M059J (cell line): ENCODE measurements at regions not wholly inside any gene's neighbourhood (a gene's known extent, or its start where the extent isn't known, plus 50 kb on each side); places are given as distances from the start of the nearest gene placed in this dataset.
"Not testable (repeated sequence)": the region's sequence is repeated elsewhere in the genome, so short reads cannot be mapped to it uniquely, and the experiment has no call there.

ENCODE experiments used
- DNase-seq: peaks from one replicate; pipeline ENCODE4 v3.0.0-alpha.2; 2012; ENCODE audit warnings: low read depth

GRCh38 chr11:87645626-87646025 is 529.6 kb downstream of the RAB38 start:
- DNase-seq: no peak

- DNase-seq: no peak
These were observed 535.4 kb downstream of the RAB38 start for GRCh38 chr11:87639753-87640364.

DNA sequence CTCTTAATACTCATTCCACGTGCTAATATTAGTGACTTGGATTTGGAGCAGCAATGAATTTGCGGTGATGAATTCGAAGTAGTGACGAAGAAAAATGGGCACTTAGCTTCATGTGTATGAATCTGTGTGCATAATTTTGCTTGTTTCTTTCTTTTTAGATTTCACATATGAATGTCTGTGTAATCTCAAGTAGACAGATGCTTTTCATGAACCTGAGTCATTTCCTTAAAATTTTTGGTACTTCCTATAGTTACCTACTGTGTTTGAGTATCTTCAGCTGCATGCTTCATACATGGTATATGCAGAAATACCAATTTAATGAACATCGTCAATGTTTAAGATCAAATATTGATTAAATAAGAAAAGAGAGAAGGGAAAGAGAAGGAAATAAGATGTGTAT is 540.2 kb downstream of the RAB38 start:
- no peak for DNase-seq

DNA sequence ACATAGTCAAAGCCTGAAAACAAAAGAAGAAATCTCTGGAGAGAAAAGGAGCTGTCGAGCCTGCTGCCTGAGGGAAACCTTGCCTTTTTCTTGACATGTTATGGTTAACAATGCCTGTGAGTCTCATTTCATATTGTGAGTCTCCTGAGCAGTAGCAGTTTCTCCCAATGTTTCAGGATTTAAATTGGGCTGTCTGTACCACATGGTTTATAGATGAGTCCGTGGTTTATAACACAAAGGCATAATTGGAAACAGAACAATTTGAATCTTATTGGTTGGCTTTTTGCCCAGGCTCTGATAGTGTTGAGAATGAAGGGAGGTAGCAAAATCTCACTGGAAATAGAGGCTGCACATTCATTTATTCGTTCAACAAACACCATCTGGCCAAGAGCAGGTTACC is 540.9 kb downstream of the RAB38 start:
- DNase-seq: no peak

DNA sequence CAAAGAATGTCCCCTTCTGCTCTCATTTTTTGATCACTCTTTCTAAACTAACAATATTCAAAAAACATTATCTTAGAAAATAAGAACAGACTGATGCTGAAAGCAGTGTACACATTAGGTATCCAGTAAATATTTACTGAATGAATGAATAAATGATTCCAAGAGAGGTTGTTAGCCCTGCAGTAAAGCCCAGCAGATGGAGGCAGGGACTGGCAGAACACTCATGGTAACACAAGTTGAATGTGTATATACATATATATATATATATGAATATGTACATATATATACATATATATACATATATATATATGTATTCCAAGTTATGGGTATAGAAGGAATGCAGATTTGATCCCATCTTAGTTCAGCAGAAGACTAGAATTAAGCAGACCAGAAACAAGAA is 546.3 kb downstream of the RAB38 start:
- DNase-seq: no peak

- no peak for DNase-seq
These were observed 547.1 kb downstream of the RAB38 start for GRCh38 chr11:87628026-87628580.

GRCh38 chr11:87623531-87624365 is 551.5 kb downstream of the RAB38 start:
- DNase-seq: not testable (repeated sequence)

DNA sequence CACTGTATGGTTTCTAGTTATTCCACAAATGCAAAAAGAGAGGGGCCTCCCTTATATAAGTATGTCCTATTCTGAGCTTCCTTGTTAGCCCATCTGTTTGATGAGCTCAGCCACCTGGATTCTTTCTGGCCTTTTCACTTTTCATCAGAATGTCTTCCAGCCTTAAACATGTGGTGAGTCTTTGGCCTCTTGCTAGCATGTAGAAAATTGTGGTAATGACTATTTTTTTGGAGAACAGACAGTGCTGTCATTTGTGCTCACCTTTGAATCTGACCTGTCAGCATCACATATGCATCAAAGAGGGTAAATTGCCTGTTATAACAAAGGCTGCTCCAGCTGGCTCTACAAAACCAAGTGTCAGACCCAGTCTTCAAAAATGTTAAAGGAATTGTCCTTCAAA is 558.7 kb downstream of the RAB38 start:
- no peak for DNase-seq

DNA sequence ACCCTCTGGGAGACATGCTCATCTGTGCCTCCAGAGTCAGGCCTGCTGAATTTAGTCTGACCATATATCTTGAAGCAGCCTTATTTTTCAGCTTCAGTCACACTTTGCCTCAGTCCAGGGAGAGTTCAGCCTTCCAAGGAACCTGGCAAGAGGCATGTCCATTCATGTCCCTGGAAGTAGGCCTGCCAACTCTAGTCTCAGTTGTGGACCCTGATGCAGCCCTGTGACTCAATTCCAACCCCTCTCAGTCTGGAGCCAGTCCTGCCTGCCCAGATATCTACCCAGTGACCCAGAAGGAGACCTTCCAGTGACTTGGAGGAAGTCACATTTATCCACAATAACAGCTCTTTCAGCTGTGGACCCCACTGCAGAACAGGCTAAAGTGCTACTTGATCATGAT is 566.6 kb downstream of the TMEM135 start:
- DNase-seq: no peak

DNA sequence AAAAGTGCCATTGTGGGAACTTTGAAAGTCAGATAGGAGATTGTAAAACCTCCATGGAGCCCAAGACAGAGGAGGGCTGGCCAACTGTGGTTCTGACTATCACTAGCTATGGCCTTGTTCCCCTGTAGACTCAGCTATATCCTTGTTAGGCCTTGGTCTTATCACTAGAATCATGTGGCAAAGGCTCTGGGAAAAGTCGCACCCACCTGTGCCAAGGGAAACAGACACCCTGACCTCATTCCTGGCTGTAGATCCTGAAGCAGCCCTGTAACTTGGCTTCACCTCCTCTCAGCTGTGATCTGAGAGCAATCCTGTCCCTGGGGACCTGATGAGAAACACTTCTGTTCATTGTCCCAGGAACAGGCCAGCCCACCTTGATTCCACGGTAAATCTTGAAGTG is 566.2 kb downstream of the TMEM135 start:
- DNase-seq: no peak

DNA sequence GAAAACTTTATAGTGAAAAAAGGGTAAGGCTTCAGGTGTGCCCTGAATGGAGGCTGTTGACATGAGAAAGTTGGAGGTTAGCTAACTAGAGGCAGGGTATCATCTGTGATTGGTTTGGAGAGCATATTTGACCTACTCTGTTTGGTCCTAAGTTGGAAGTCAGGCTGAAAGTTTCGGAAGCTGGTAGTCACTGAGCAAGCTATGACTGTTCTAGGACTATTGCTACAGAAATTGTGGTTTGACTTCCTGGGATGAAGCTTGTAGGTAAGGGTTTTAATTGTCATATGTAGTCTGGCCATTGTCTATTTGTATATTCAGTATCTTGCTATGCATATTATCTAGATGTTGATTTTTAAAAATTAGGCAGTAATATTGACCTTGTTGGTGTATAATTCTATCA is 565.0 kb downstream of the TMEM135 start:
- no peak for DNase-seq

GRCh38 chr11:87600938-87601337 is 563.2 kb downstream of the TMEM135 start:
- peak; percentile 21 for DNase-seq

DNA sequence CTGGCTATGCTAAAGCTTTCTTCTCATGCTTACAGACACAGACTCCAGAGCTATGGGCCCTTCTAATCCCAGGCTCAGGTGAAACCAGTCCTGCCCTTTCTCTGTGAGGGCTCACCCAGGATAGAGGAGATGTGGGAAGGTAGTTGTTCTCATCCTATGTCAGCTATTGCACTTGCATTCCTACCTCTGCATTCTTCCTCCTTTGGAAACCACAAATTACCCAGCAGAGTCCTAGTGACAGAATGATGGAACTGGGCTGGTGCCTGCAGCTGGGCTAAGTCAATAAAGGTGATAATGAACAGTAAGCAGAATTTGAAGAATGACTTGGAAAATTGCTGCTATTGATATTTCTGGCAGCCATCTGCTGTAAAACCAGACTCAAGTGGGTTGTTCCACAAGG is 560.0 kb downstream of the TMEM135 start:
- peak; percentile 16 for DNase-seq

GRCh38 chr11:87596176-87596575 is 558.4 kb downstream of the TMEM135 start:
- DNase-seq: no peak

- DNase-seq: no peak
These were observed 551.3 kb downstream of the TMEM135 start for GRCh38 chr11:87589082-87589481.

GRCh38 chr11:87585613-87586012 is 547.9 kb downstream of the TMEM135 start:
- not testable (repeated sequence) for DNase-seq

GRCh38 chr11:87583931-87584330 is 546.2 kb downstream of the TMEM135 start:
- DNase-seq: no peak

- no peak for DNase-seq
These were observed 537.4 kb downstream of the TMEM135 start for GRCh38 chr11:87575088-87575487.

GRCh38 chr11:87574193-87574592 is 536.5 kb downstream of the TMEM135 start:
- DNase-seq: no peak

DNA sequence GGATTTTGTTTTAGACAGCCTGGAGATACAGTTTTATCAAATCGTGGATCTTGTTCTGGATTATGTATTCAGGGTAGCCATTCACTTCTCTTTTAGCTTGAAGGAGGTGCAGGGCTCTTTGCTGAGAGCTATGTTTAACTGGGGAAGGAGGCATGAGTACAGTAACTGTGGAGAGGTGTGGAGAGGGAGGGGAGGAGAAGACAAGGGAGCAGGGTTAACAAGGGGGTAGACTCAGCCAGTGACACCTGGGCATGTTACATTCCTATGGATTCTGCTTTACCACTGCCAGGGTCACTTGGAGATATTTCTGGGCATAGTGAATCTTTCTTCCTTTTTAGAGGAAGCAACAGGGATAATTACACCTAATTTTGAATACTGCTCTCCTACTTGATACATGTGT is 536.0 kb downstream of the TMEM135 start:
- DNase-seq: no peak

GRCh38 chr11:87572881-87573280 is 535.1 kb downstream of the TMEM135 start:
- no peak for DNase-seq

DNA sequence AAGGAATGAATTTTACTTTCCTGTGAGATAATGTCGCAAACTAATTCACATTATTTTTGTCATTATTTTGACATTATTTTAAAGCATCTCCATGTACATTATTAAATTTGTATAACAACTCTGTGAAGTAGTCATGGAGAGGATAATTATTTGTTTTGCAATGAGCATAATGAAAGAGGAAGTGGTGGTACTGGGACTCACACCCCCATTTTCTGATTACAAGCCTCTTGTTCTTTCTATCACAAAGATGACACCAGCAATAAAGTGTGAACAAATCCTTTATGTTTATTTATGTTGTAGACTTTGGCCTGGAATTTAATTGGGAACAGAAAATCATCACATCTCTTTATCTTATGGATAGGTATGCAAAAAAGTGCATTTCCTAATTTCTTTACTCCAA is 522.6 kb downstream of the TMEM135 start:
- DNase-seq: no peak

- not testable (repeated sequence) for DNase-seq
These were observed 522.1 kb downstream of the TMEM135 start for GRCh38 chr11:87559852-87560251.
